ENCODE measurements at regions not wholly inside any gene's neighbourhood (a gene's known extent, or its start where the extent isn't known, plus 50 kb on each side); places are given as distances from the start of the nearest gene placed in this dataset.

GRCh38 chrX:38746102-38746501 is 55.2 kb upstream of the MID1IP1 start:
- in situ Hi-C loops (cut with MboI; ENCODE audit: low pct_unique_long_range_greater_than_20kb in 2 of 9, low sequenced_read_pairs in 9 of 9, unreplicated experiment in 9 of 9): no loop called here
- H3K27ac ChIP-seq: no peak overlapping the region
- H3K4me3 ChIP-seq: no peak overlapping the region
- peak in 3 of 8 experiments; percentile 53 to 91 (median 76) for ATAC-seq (replicated peaks in 6 of 8)
- 20 to 100% (median 70%) methylated on average over 1 of the region's 3 CpGs; no CpG with 5 or more reads in 6 of the 10 experiments for WGBS, 10 experiments
- no peaks in the 10 kb centered on the region for H3K4me1 ChIP-seq (replicated peaks in 1 of 2)

- WGBS, 10 experiments: no CpG with 5 or more reads among the region's 1 CpG
- in situ Hi-C loops (cut with MboI; ENCODE audit: low pct_unique_long_range_greater_than_20kb in 2 of 9, low sequenced_read_pairs in 9 of 9, unreplicated experiment in 9 of 9): loop anchor here in 1 of 9 experiments (25.0 kb wide), 1 partner anchor 387 kb away; no protein-coding TSS in a partner anchor
- H3K27ac ChIP-seq: no peak overlapping the region
- H3K4me3 ChIP-seq: no peak overlapping the region
- no peak for ATAC-seq (replicated peaks in 6 of 8)
- peaks cover 7 to 13% of the 10 kb centered on the region in 2 donors for H3K4me1 ChIP-seq (replicated peaks in 1 of 2)
Observed at GRCh38 chrX:38750551-38750950, 50.7 kb upstream of the MID1IP1 start.
